ENCODE measurements at regions not wholly inside any gene's neighbourhood (a gene's known extent, or its start where the extent isn't known, plus 50 kb on each side); places are given as distances from the start of the nearest gene placed in this dataset.

DNA sequence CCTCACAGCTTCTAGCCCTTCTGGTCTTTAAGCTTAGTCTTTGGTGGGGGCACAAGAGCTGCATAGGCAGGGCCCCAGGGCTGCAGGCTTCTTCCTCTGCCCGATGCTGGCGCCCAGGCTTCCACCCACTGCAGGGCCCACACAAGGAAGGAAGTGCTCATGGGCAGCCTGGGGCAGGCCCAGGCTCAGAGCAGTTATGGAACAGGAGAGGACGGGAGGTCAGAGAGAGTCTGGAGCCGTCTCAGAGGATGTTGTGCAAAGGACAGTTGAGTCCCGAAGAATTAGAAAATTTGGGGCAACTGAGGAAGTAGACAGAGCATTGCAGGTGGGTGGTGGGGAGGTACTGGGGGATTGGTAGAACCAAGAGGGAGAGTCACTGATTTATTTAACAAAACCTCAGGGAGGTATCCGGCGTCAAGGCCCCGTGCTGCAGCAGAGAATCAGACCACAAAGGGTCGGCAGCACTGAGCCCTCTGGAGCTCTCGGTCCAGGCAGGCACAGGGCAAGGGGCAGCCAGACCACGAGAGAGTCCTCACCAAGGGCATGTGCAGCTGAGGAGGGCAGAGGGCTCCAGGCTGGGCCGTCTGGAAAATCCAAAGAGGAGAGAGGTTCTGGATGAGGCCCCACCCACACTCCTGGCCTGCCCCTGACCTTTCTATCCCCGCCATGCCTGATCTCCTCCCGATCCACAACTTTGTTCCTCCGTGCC, 110.8 kb upstream of the GLI2 start:
- H3K9me3 ChIP-seq = no peaks in the 10 kb centered on the region
- no peaks in the 10 kb centered on the region for H3K36me3 ChIP-seq
- H3K4me3 ChIP-seq (ENCODE audit: low read depth in 1 of 2, low read length in 1 of 2) = no peak overlapping the region
- peaks cover 15% of the 10 kb centered on the region in 2 experiments for H3K4me1 ChIP-seq (ENCODE audit: control insufficient read depth in 1 of 2, insufficient read depth in 1 of 2, low read depth in 1 of 2, low read length in 1 of 2)
- no peaks in the 10 kb centered on the region for H3K27me3 ChIP-seq
- H3K27ac ChIP-seq = no peak overlapping the region
- no peak for TF ChIP-seq CTCF (IDR thresholded peaks at IDR 0.05)

DNA sequence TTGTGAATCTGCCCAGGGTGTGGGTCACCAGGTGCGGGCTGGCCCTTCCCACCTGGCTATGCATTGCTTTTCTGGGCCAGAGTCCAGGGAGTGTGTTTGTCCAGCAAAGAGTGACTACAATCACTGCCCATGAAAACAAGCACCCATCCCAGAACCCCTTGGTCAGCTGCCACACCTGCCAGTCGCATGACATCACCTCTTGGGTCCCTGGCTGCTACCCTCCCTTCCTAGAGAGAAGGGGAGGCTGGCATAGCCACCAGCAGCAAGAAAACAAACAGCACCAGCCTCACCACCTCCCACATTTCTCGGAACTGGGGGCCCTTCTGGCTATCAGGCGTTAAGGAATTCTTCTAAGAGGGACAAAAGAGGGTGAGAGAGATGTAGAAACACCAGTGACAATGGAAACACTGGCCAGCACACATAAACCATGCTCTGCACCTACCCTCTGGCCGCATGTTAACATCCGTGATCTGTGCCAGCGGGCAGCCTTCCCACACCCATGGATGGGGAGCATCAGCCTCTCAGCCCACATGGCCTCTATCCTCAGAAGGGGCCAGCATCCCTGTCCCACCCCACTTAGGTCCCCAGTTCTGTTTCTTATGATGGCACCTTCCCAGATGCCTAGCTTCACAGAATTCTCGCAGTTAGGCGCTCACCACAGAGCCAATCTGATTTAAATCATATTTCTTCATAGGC, 109.7 kb upstream of the GLI2 start:
- Histone ChIP-seq H3K9me3 (no peaks in the 10 kb centered on the region), H3K36me3 (no peaks in the 10 kb centered on the region), H3K4me3 (ENCODE audit: low read depth in 1 of 2, low read length in 1 of 2) (no peak overlapping the region), H3K4me1 (ENCODE audit: control insufficient read depth in 1 of 2, insufficient read depth in 1 of 2, low read depth in 1 of 2, low read length in 1 of 2) (peaks cover 9% of the 10 kb centered on the region in 2 experiments), H3K27me3 (no peaks in the 10 kb centered on the region), H3K27ac (no peak overlapping the region)
- TF ChIP-seq CTCF (IDR thresholded peaks at IDR 0.05) = no peak

GRCh38 chr2:120626566-120626965, 109.1 kb upstream of the GLI2 start:
- Histone ChIP-seq H3K4me1 (ENCODE audit: control insufficient read depth in 1 of 2, insufficient read depth in 1 of 2, low read depth in 1 of 2, low read length in 1 of 2) (peaks cover 9% of the 10 kb centered on the region in 2 experiments), H3K4me3 (ENCODE audit: low read depth in 1 of 2, low read length in 1 of 2) (no peak overlapping the region), H3K27me3 (no peaks in the 10 kb centered on the region), H3K27ac (no peak overlapping the region), H3K36me3 (no peaks in the 10 kb centered on the region), H3K9me3 (no peaks in the 10 kb centered on the region)
- TF ChIP-seq CTCF (IDR thresholded peaks at IDR 0.05) = no peak

GRCh38 chr2:120628248-120628647, 107.4 kb upstream of the GLI2 start:
- no peak for TF ChIP-seq CTCF (IDR thresholded peaks at IDR 0.05)
- H3K36me3 ChIP-seq = no peaks in the 10 kb centered on the region
- no peaks in the 10 kb centered on the region for H3K9me3 ChIP-seq
- H3K4me3 ChIP-seq (ENCODE audit: low read depth in 1 of 2, low read length in 1 of 2) = no peak overlapping the region
- no peak overlapping the region for H3K27ac ChIP-seq
- H3K4me1 ChIP-seq (ENCODE audit: control insufficient read depth in 1 of 2, insufficient read depth in 1 of 2, low read depth in 1 of 2, low read length in 1 of 2) = peaks cover 9% of the 10 kb centered on the region in 2 experiments
- H3K27me3 ChIP-seq = no peaks in the 10 kb centered on the region

- H3K9me3 ChIP-seq = no peaks in the 10 kb centered on the region
- TF ChIP-seq CTCF (IDR thresholded peaks at IDR 0.05) = no peak
- no peaks in the 10 kb centered on the region for H3K27me3 ChIP-seq
- H3K4me3 ChIP-seq (ENCODE audit: low read depth in 1 of 2, low read length in 1 of 2) = no peak overlapping the region
- H3K36me3 ChIP-seq = no peaks in the 10 kb centered on the region
- peaks cover 5 to 7% of the 10 kb centered on the region in 2 experiments for H3K4me1 ChIP-seq (ENCODE audit: control insufficient read depth in 1 of 2, insufficient read depth in 1 of 2, low read depth in 1 of 2, low read length in 1 of 2)
- no peak overlapping the region for H3K27ac ChIP-seq
Observed at GRCh38 chr2:120629241-120629895, 106.3 kb upstream of the GLI2 start.

All from neutrophil (primary cell).